Body of pancreas (tissue), 4 donors: ENCODE measurements at regions not wholly inside any gene's neighbourhood (a gene's known extent, or its start where the extent isn't known, plus 50 kb on each side); places are given as distances from the start of the nearest gene placed in this dataset.

Source experiments
- CTCF ChIP-seq, 7 experiments: fragments of 450-650 bp in 4 of 7; fragments of 200-600 bp in 3 of 7; sonication (generic) in 3 of 7; IDR thresholded peaks; one replicate each; pipeline ENCODE4 v1.5.1; 2016 to 2019; ENCODE audit warnings: antibody characterized with exemption in 7 of 7
- POLR2A ChIP-seq, 3 donors: fragments of 450-650 bp; IDR thresholded peaks; one replicate each; pipeline ENCODE4 v1.6.1; 2016; ENCODE audit warnings: antibody characterized with exemption in 3 of 3, mild to moderate bottlenecking in 2 of 3

GRCh38 chr5:156103155-156103885 is 223.6 kb upstream of the SGCD start:
- TF ChIP-seq CTCF (IDR thresholded peaks at IDR 0.05), result no peak
- TF ChIP-seq POLR2A (IDR thresholded peaks at IDR 0.05), result no peak
